ENCODE measurements at regions not wholly inside any gene's neighbourhood (a gene's known extent, or its start where the extent isn't known, plus 50 kb on each side); places are given as distances from the start of the nearest gene placed in this dataset.
"Not testable (repeated sequence)": the region's sequence is repeated elsewhere in the genome, so short reads cannot be mapped to it uniquely, and the experiment has no call there.

DNA sequence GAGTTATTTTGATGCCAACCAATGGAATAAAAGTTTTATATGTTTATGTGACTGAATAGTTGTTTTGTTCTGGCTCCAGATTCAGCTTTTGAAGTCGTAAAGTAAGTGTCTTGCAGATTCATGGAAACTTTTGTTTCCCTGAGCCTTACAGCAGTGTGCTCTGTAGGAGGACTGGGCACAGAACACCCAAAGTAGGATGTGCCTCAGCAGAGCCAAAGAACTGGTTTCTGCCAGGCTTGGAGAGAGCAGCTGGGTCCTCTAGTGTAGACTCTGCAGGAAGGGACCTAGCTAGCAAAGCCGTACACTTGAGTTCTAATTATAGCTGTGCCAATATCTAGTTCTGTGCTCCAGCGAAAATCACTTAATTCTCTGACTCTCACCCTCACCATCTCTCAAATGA, 261.2 kb upstream of the DNAJC19 start:
- Histone ChIP-seq H3K4me3 (ENCODE audit: low read length) (no peak overlapping the region), H3K4me1 (ENCODE audit: control insufficient read depth, low read depth, low read length) (peaks cover 19% of the 10 kb centered on the region), H3K9ac (ENCODE audit: low read length) (no peak overlapping the region), H3K9me3 (ENCODE audit: control insufficient read depth, low read depth, low read length) (no peaks in the 10 kb centered on the region), H3K27me3 (ENCODE audit: control insufficient read depth, insufficient read depth, low read length) (no peaks in the 10 kb centered on the region), H3K27ac (ENCODE audit: low read length) (no peak overlapping the region), H3K36me3 (ENCODE audit: control insufficient read depth, low read depth, low read length) (no peaks in the 10 kb centered on the region)

DNA sequence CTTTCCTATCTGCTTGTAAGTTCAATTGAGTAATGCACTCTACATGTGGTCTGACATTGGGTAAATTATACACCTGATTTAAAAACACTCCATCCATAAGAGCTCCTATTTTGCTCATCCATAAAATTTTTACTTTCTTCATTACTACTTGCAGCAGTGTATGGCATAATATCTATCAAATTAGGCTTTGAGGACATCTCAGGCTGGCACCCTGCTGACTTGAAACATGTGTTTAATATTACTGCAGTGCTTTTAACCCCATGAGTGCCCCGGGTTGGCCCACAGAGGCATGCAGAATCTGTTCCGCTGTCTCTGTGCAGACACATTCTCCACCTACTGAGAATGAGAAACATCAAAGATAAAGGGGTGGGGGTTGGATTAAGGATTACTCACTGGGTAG, 249.9 kb upstream of the DNAJC19 start:
- Histone ChIP-seq H3K9ac (ENCODE audit: low read length) (no peak overlapping the region), H3K27me3 (ENCODE audit: control insufficient read depth, insufficient read depth, low read length) (no peaks in the 10 kb centered on the region), H3K27ac (ENCODE audit: low read length) (no peak overlapping the region), H3K4me3 (ENCODE audit: low read length) (no peak overlapping the region), H3K9me3 (ENCODE audit: control insufficient read depth, low read depth, low read length) (no peaks in the 10 kb centered on the region), H3K36me3 (ENCODE audit: control insufficient read depth, low read depth, low read length) (no peaks in the 10 kb centered on the region), H3K4me1 (ENCODE audit: control insufficient read depth, low read depth, low read length) (no peaks in the 10 kb centered on the region)

- H3K36me3 ChIP-seq (ENCODE audit: control insufficient read depth, low read depth, low read length) = no peaks in the 10 kb centered on the region
- no peaks in the 10 kb centered on the region for H3K9me3 ChIP-seq (ENCODE audit: control insufficient read depth, low read depth, low read length)
- H3K9ac ChIP-seq (ENCODE audit: low read length) = no peak overlapping the region
- no peaks in the 10 kb centered on the region for H3K27me3 ChIP-seq (ENCODE audit: control insufficient read depth, insufficient read depth, low read length)
- H3K27ac ChIP-seq (ENCODE audit: low read length) = no peak overlapping the region
- no peaks in the 10 kb centered on the region for H3K4me1 ChIP-seq (ENCODE audit: control insufficient read depth, low read depth, low read length)
- no peak overlapping the region for H3K4me3 ChIP-seq (ENCODE audit: low read length)
Measured at GRCh38 chr3:181230258-181230657, 240.7 kb upstream of the DNAJC19 start.

- no peak overlapping the region for H3K9ac ChIP-seq (ENCODE audit: low read length)
- no peaks in the 10 kb centered on the region for H3K4me1 ChIP-seq (ENCODE audit: control insufficient read depth, low read depth, low read length)
- H3K27me3 ChIP-seq (ENCODE audit: control insufficient read depth, insufficient read depth, low read length) = no peaks in the 10 kb centered on the region
- no peak overlapping the region for H3K27ac ChIP-seq (ENCODE audit: low read length)
- no peaks in the 10 kb centered on the region for H3K36me3 ChIP-seq (ENCODE audit: control insufficient read depth, low read depth, low read length)
- H3K9me3 ChIP-seq (ENCODE audit: control insufficient read depth, low read depth, low read length) = no peaks in the 10 kb centered on the region
- H3K4me3 ChIP-seq (ENCODE audit: low read length) = no peak overlapping the region
Measured at GRCh38 chr3:181213347-181213746, 223.8 kb upstream of the DNAJC19 start.

GRCh38 chr3:181212271-181212670, 222.7 kb upstream of the DNAJC19 start:
- H3K4me3 ChIP-seq (ENCODE audit: low read length) = no peak overlapping the region
- no peaks in the 10 kb centered on the region for H3K27me3 ChIP-seq (ENCODE audit: control insufficient read depth, insufficient read depth, low read length)
- H3K9ac ChIP-seq (ENCODE audit: low read length) = no peak overlapping the region
- no peaks in the 10 kb centered on the region for H3K36me3 ChIP-seq (ENCODE audit: control insufficient read depth, low read depth, low read length)
- H3K27ac ChIP-seq (ENCODE audit: low read length) = no peak overlapping the region
- no peaks in the 10 kb centered on the region for H3K9me3 ChIP-seq (ENCODE audit: control insufficient read depth, low read depth, low read length)
- H3K4me1 ChIP-seq (ENCODE audit: control insufficient read depth, low read depth, low read length) = no peaks in the 10 kb centered on the region

DNA sequence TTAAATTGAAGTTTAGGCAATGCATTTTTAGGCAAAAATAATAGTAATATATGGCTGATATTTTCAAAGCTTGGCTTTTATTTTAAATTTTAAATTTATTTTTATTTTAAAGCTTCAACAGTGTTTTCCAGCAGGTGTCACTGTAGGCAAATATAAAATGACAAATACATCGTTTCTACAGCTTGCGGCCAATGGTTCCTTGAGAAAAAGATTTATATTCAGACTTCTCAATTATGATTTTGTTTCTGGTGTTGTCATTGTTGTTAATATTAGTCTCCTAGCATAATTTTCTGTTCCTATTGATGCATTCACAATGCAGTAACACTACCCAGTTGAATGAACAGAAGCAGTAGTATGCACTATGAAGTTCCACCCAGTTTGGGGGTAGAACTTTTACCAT, 220.7 kb upstream of the DNAJC19 start:
- H3K27me3 ChIP-seq (ENCODE audit: control insufficient read depth, insufficient read depth, low read length) = no peaks in the 10 kb centered on the region
- H3K4me3 ChIP-seq (ENCODE audit: low read length) = no peak overlapping the region
- no peak overlapping the region for H3K9ac ChIP-seq (ENCODE audit: low read length)
- H3K9me3 ChIP-seq (ENCODE audit: control insufficient read depth, low read depth, low read length) = no peaks in the 10 kb centered on the region
- H3K4me1 ChIP-seq (ENCODE audit: control insufficient read depth, low read depth, low read length) = no peaks in the 10 kb centered on the region
- no peak overlapping the region for H3K27ac ChIP-seq (ENCODE audit: low read length)
- no peaks in the 10 kb centered on the region for H3K36me3 ChIP-seq (ENCODE audit: control insufficient read depth, low read depth, low read length)

DNA sequence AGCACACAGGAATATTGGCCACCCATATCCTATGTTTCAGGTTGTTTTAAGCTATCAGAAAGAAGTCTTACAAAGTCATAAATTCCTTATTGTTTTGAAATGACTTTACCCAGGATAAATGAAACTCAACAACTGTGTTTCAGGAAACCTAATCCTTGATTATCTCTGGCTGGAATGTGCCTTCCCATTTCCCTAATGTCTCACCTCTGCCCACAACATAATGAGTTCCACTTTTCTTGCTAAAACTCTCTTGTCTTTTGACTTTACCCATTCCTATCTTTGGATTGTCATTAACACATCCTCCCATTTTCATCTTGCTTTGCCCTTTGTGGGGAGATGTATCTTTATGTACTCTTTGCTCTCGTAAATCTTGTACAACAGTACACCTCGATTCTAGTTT, 200.0 kb upstream of the DNAJC19 start:
- H3K27ac ChIP-seq (ENCODE audit: low read length) = no peak overlapping the region

DNA sequence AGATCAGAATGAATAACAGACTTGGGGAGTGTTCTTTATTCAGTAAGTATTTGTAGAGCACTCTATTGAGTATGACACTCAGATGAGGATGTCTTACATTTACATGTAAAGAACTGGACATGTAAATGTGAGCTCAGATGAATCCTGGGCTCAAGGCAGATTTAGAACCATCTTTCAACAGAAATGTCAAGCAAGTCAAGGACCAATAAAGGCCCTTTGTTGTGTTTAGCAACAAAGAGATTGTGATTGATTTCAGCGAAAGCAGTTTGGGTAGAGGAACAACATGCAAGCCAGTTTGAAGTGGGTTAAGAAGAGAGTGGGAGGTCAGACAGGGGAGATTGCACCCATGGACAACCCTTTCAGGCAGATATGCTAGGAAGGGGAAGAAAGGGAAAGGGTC, 194.2 kb upstream of the DNAJC19 start:
- no peaks in the 10 kb centered on the region for H3K27me3 ChIP-seq (ENCODE audit: control insufficient read depth, insufficient read depth, low read length)
- H3K9me3 ChIP-seq (ENCODE audit: control insufficient read depth, low read depth, low read length) = no peaks in the 10 kb centered on the region
- no peak overlapping the region for H3K9ac ChIP-seq (ENCODE audit: low read length)
- H3K4me3 ChIP-seq (ENCODE audit: low read length) = no peak overlapping the region
- no peaks in the 10 kb centered on the region for H3K36me3 ChIP-seq (ENCODE audit: control insufficient read depth, low read depth, low read length)
- no peaks in the 10 kb centered on the region for H3K4me1 ChIP-seq (ENCODE audit: control insufficient read depth, low read depth, low read length)
- H3K27ac ChIP-seq (ENCODE audit: low read length) = no peak overlapping the region

More for the DNA sequence above, 200.0 kb upstream of the DNAJC19 start:
- no peak overlapping the region for H3K4me3 ChIP-seq (ENCODE audit: low read length)
- H3K4me1 ChIP-seq (ENCODE audit: control insufficient read depth, low read depth, low read length) = no peaks in the 10 kb centered on the region
- no peaks in the 10 kb centered on the region for H3K36me3 ChIP-seq (ENCODE audit: control insufficient read depth, low read depth, low read length)
- H3K9ac ChIP-seq (ENCODE audit: low read length) = no peak overlapping the region
- H3K27me3 ChIP-seq (ENCODE audit: control insufficient read depth, insufficient read depth, low read length) = no peaks in the 10 kb centered on the region
- H3K9me3 ChIP-seq (ENCODE audit: control insufficient read depth, low read depth, low read length) = no peaks in the 10 kb centered on the region

DNA sequence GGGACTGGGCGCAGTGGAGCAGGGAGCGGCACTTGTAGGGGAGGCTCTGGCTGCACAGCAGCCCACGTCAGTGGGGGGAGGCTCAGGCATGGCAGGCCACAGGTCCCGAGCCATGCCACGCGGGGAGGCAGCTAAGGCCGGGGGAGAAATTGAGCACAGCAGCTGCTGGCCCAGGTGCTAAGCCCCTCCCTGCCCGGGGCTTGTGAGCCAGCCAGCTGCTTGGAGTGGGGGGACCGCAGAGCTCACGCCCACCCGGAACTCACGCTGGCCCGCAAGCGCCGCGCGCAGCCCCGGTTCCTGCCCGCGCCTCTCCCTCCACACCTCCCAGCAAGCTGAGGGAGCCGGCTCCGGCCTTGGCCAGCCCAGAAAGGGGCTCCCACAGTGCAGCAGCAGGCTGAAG, 193.5 kb upstream of the DNAJC19 start:
- H3K9me3 ChIP-seq (ENCODE audit: control insufficient read depth, low read depth, low read length); H3K4me3 ChIP-seq (ENCODE audit: low read length); H3K27me3 ChIP-seq (ENCODE audit: control insufficient read depth, insufficient read depth, low read length); H3K9ac ChIP-seq (ENCODE audit: low read length); H3K4me1 ChIP-seq (ENCODE audit: control insufficient read depth, low read depth, low read length); H3K27ac ChIP-seq (ENCODE audit: low read length); H3K36me3 ChIP-seq (ENCODE audit: control insufficient read depth, low read depth, low read length): not testable (repeated sequence)

DNA sequence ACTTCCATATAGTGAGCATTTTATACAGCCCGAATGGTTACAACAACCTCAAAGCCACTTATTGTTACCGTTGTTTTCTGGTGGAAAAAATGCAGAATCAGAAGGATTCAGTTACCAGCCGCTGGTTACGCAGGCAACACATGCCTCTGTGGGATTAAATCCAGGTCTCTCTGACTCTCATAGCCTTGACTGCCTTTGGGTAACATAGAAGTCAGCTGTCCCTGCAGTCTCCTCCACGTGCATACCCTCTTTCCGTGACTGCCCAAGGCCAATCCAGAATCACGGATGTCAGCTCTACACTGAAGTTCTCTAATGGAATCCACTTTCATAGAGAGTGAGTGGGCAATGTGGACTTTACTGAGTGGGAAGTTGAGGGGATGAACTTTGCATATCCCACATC, 189.5 kb upstream of the DNAJC19 start:
- H3K4me3 ChIP-seq (ENCODE audit: low read length) = no peak overlapping the region
- no peaks in the 10 kb centered on the region for H3K27me3 ChIP-seq (ENCODE audit: control insufficient read depth, insufficient read depth, low read length)
- H3K9ac ChIP-seq (ENCODE audit: low read length) = no peak overlapping the region
- no peaks in the 10 kb centered on the region for H3K9me3 ChIP-seq (ENCODE audit: control insufficient read depth, low read depth, low read length)
- H3K4me1 ChIP-seq (ENCODE audit: control insufficient read depth, low read depth, low read length) = peaks cover 12% of the 10 kb centered on the region
- no peak overlapping the region for H3K27ac ChIP-seq (ENCODE audit: low read length)
- no peaks in the 10 kb centered on the region for H3K36me3 ChIP-seq (ENCODE audit: control insufficient read depth, low read depth, low read length)

GRCh38 chr3:181176601-181177000, 187.1 kb upstream of the DNAJC19 start:
- Histone ChIP-seq H3K4me3 (ENCODE audit: low read length) (no peak overlapping the region), H3K9me3 (ENCODE audit: control insufficient read depth, low read depth, low read length) (no peaks in the 10 kb centered on the region), H3K4me1 (ENCODE audit: control insufficient read depth, low read depth, low read length) (peaks cover 13% of the 10 kb centered on the region), H3K27ac (ENCODE audit: low read length) (no peak overlapping the region), H3K36me3 (ENCODE audit: control insufficient read depth, low read depth, low read length) (no peaks in the 10 kb centered on the region), H3K27me3 (ENCODE audit: control insufficient read depth, insufficient read depth, low read length) (no peaks in the 10 kb centered on the region), H3K9ac (ENCODE audit: low read length) (no peak overlapping the region)

DNA sequence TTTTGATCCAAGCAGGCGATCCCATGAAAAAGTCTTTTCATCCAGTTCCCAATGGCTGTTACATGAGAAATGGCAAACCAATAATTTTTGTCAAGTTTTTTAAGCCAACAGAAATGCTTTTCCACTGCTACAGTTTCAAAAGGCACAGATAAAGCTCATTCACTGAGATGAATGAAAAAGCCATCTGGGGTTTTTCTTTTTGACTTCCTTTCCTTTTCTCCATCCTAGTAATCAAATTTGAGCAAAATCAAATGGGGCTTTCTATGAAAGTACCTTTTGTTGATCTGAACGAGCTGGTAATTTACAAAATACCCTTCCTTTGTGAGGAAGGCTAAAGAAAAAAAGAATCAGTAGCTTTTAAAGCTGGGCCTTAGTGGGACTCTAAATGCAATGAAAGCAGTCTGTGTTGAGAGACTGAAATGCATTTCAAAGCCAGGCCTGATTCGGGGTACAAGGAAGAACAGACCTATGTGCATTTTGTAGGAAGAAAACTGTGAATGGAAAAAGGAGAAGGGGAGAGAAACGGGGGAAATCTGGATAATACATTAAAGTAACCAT, 185.2 kb upstream of the DNAJC19 start:
- Histone ChIP-seq H3K27me3 (ENCODE audit: control insufficient read depth, insufficient read depth, low read length) (no peaks in the 10 kb centered on the region), H3K9me3 (ENCODE audit: control insufficient read depth, low read depth, low read length) (no peaks in the 10 kb centered on the region), H3K36me3 (ENCODE audit: control insufficient read depth, low read depth, low read length) (no peaks in the 10 kb centered on the region)

More for the DNA sequence above, 185.2 kb upstream of the DNAJC19 start:
- Histone ChIP-seq H3K4me1 (ENCODE audit: control insufficient read depth, low read depth, low read length) (peaks cover 13% of the 10 kb centered on the region), H3K27ac (ENCODE audit: low read length) (no peak overlapping the region), H3K4me3 (ENCODE audit: low read length) (no peak overlapping the region), H3K9ac (ENCODE audit: low read length) (no peak overlapping the region)

Data from iPS-18a (cell line).